SK-N-SH (cell line): ENCODE measurements at regions not wholly inside any gene's neighbourhood (a gene's known extent, or its start where the extent isn't known, plus 50 kb on each side); places are given as distances from the start of the nearest gene placed in this dataset.

Experiments
- CTCF ChIP-seq: fragments of 200-600 bp; sonication (generic); IDR thresholded peaks from 2 replicates; pipeline ENCODE4 v1.6.1; 2017; ENCODE audit warnings: antibody characterized with exemption, mild to moderate bottlenecking, moderate library complexity
- EP300 ChIP-seq, 2 experiments: IDR thresholded peaks; 2 replicates each; pipeline versions ENCODE4 v1.4.0 to v1.6.1; 2012; ENCODE audit warnings: borderline replicate concordance in 1 of 2, low read depth in 1 of 2, low read length in 1 of 2
- EZH2phosphoT487 ChIP-seq: fragments of 200-600 bp; sonication (generic); IDR thresholded peaks from 2 replicates; pipeline ENCODE4 v1.6.1; 2017; ENCODE audit warnings: low read depth, mixed run types, mild to moderate bottlenecking, antibody characterized with exemption, moderate library complexity, borderline replicate concordance
- JUND ChIP-seq: IDR thresholded peaks from 2 replicates; pipeline ENCODE4 v1.4.0; 2012
- RFX5 ChIP-seq: IDR thresholded peaks from 2 replicates; pipeline ENCODE4 v1.6.1; 2012; ENCODE audit warnings: mild to moderate bottlenecking, improper control_type of control experiment, low read length
- RXRA ChIP-seq: IDR thresholded peaks from 2 replicates; pipeline ENCODE4 v1.4.0; 2012; ENCODE audit warnings: low read depth, mild to moderate bottlenecking, borderline replicate concordance
- SMC3 ChIP-seq: IDR thresholded peaks from 2 replicates; pipeline ENCODE4 v1.6.1; 2012; ENCODE audit warnings: low read depth, low read length, improper control_type of control experiment
- TEAD4 ChIP-seq: IDR thresholded peaks from 2 replicates; pipeline ENCODE4 v1.4.0; 2012; ENCODE audit warnings: mild to moderate bottlenecking, borderline replicate concordance; ENCODE audit not compliant: insufficient read depth
- YY1 ChIP-seq: IDR thresholded peaks from 2 replicates; pipeline ENCODE4 v1.4.0; 2012; ENCODE audit warnings: low read depth, mild to moderate bottlenecking

DNA sequence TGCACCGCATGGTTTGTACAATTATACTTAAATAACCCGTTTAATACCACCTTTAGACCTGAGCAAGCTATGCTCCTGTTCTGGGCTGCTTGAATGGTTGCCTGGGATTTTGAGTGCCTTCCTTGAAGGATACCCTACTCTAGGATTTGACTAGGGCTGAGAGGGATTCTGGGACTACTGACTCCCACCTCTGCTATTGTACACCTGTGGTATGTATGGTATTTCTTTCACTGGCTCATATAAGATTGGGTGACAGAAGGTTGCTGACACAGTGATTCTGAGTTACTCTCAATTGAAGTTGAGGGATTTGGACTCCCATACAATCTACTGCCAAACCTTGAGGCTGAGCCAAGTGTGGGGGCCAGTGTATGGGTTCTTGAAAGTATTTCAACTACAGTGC is 494.4 kb upstream of the SEMA3D start:
- no peak for TF ChIP-seq TEAD4
- TF ChIP-seq EP300 (IDR thresholded peaks at IDR 0.05; ENCODE audit: borderline replicate concordance in 1 of 2, low read depth in 1 of 2, low read length in 1 of 2): no peak
- no peak for TF ChIP-seq CTCF
- TF ChIP-seq RXRA: no peak
- no peak for TF ChIP-seq SMC3
- no peak for TF ChIP-seq EZH2phosphoT487
- no peak for TF ChIP-seq RFX5
- TF ChIP-seq YY1: no peak
- TF ChIP-seq JUND: no peak
